BLaER1 (cell line): ENCODE measurements at regions not wholly inside any gene's neighbourhood (a gene's known extent, or its start where the extent isn't known, plus 50 kb on each side); places are given as distances from the start of the nearest gene placed in this dataset.
"Not testable (repeated sequence)": the region's sequence is repeated elsewhere in the genome, so short reads cannot be mapped to it uniquely, and the experiment has no call there.

Experiments used
- H3K27ac ChIP-seq: shearing (Covaris generic); formaldehyde crosslinking; 2 replicates; pipeline ENCODE4 v1.8.1; 2022
- H3K27me3 ChIP-seq: shearing (Covaris generic); formaldehyde crosslinking; 2 replicates; pipeline ENCODE4 v1.8.1; 2022
- H3K36me3 ChIP-seq: shearing (Covaris generic); formaldehyde crosslinking; 2 replicates; pipeline ENCODE4 v1.8.1; 2022
- H3K4me1 ChIP-seq: shearing (Covaris generic); formaldehyde crosslinking; 2 replicates; pipeline ENCODE4 v1.8.1; 2022
- H3K4me2 ChIP-seq: shearing (Covaris generic); formaldehyde crosslinking; 2 replicates; pipeline ENCODE4 v1.8.1; 2022
- H3K4me3 ChIP-seq: shearing (Covaris generic); formaldehyde crosslinking; 2 replicates; pipeline ENCODE4 v1.8.1; 2022
- H3K9ac ChIP-seq: shearing (Covaris generic); formaldehyde crosslinking; 2 replicates; pipeline ENCODE4 v1.8.1; 2022
- H3K9me3 ChIP-seq: shearing (Covaris generic); formaldehyde crosslinking; 2 replicates; pipeline ENCODE4 v1.8.1; 2022
- H4K20me1 ChIP-seq: shearing (Covaris generic); formaldehyde crosslinking; 2 replicates; pipeline ENCODE4 v1.8.1; 2022
- Cebpa-rat ChIP-seq: shearing (Covaris generic); IDR thresholded peaks from 2 replicates; pipeline ENCODE4 v1.8.1; 2022

DNA sequence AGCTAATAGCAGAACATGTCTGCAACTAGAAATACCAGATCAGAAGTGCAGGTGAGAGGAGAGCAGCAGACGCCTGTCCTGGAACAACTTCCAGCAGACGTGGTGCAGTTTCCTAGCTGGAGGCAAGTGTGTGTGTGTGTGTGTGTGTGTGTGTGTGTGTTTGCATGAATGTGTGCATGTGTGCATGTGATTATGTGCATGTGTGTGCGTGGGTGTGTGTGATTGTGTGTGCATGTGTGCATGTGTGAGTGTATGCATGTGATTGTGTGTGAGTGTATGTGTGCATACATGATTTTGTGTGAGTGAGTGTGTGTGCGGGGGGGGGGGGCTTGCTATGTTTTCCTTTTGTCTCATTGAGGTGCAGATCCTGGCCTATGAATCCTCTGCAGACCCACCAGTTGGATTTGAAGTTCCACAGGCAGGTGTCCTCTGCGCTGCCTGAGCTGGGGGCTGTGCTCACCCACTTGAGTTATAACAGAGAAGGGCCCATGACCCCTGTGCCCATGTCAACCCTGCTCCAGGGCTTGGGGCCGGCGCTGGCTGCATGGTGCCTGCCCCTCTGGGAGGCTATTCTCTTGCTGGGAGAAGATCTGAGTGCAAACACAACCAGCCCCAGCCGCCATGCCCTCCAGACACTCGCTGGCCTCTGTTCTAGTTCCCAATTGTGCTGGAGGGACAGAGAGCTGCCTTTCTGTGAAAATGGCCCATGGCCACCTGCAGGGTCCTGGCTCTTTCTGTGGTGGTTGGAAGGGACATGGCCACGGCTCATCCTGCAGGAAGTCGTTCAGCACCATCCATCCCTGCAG lies 821.3 kb downstream of the BRD1 start:
- peaks cover 16% of the 10 kb centered on the region for H3K9me3 ChIP-seq
- no peaks in the 10 kb centered on the region; the same call in 1 of the 2 replicates for H4K20me1 ChIP-seq
- H3K4me3 ChIP-seq = no peak overlapping the region
- no peaks in the 10 kb centered on the region for H3K36me3 ChIP-seq
- H3K4me2 ChIP-seq = no peak overlapping the region
- H3K9ac ChIP-seq = no peak overlapping the region
- no peak for TF ChIP-seq Cebpa-rat
- H3K27me3 ChIP-seq = no peaks in the 10 kb centered on the region
- no peaks in the 10 kb centered on the region for H3K4me1 ChIP-seq
- no peak overlapping the region for H3K27ac ChIP-seq

GRCh38 chr22:49005557-49005956 lies 822.1 kb downstream of the BRD1 start:
- no peak for TF ChIP-seq Cebpa-rat
- H3K4me2 ChIP-seq = no peak overlapping the region
- H3K9ac ChIP-seq = no peak overlapping the region
- H4K20me1 ChIP-seq = no peaks in the 10 kb centered on the region; the same call in 1 of the 2 replicates
- peaks cover 20% of the 10 kb centered on the region for H3K9me3 ChIP-seq
- H3K36me3 ChIP-seq = no peaks in the 10 kb centered on the region
- no peaks in the 10 kb centered on the region for H3K27me3 ChIP-seq
- no peaks in the 10 kb centered on the region for H3K4me1 ChIP-seq
- H3K4me3 ChIP-seq = no peak overlapping the region
- no peak overlapping the region for H3K27ac ChIP-seq

- no peaks in the 10 kb centered on the region for H3K27me3 ChIP-seq
- no peak overlapping the region for H3K27ac ChIP-seq
- no peak for TF ChIP-seq Cebpa-rat
Measured at GRCh38 chr22:49004484-49005399, 822.9 kb downstream of the BRD1 start.

GRCh38 chr22:48997605-48998004 lies 830.1 kb downstream of the BRD1 start:
- H3K4me3 ChIP-seq, H3K9ac ChIP-seq, H3K27me3 ChIP-seq, H4K20me1 ChIP-seq, H3K27ac ChIP-seq, H3K4me1 ChIP-seq, H3K36me3 ChIP-seq, H3K4me2 ChIP-seq: not testable (repeated sequence)
- peaks cover 13% of the 10 kb centered on the region for H3K9me3 ChIP-seq

More at GRCh38 chr22:49004484-49005399, 822.9 kb downstream of the BRD1 start:
- no peaks in the 10 kb centered on the region for H3K4me1 ChIP-seq
- H3K36me3 ChIP-seq = no peaks in the 10 kb centered on the region
- no peaks in the 10 kb centered on the region; the same call in 1 of the 2 replicates for H4K20me1 ChIP-seq
- no peak overlapping the region for H3K4me3 ChIP-seq
- no peak overlapping the region for H3K9ac ChIP-seq
- peaks cover 20% of the 10 kb centered on the region for H3K9me3 ChIP-seq
- no peak overlapping the region for H3K4me2 ChIP-seq

DNA sequence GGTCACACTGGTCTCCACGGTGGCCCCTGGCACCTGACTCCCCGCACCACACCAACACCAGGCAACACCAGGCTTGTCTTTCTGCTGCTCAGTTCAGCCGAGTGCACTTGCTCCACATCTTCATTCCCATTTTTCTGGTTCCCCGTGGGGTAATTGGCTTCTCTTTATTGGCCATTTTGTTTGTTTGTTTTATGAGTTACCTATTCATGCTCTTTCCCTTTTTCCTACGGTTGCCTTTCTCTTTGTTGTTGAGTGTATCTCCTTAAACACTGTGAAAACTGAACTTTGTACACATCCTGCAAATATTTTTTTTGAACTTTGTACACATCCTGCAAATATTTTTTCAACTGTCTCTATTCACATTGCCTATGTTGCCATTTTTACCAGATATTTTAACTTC lies 834.0 kb downstream of the BRD1 start:
- no peak overlapping the region for H3K9ac ChIP-seq
- H3K4me3 ChIP-seq = no peak overlapping the region
- no peak overlapping the region for H3K27ac ChIP-seq
- H3K27me3 ChIP-seq = no peaks in the 10 kb centered on the region
- H3K36me3 ChIP-seq = no peaks in the 10 kb centered on the region
- H3K4me2 ChIP-seq = no peak overlapping the region
- H3K4me1 ChIP-seq = no peaks in the 10 kb centered on the region
- no peak for TF ChIP-seq Cebpa-rat
- H3K9me3 ChIP-seq = no peaks in the 10 kb centered on the region
- H4K20me1 ChIP-seq = no peaks in the 10 kb centered on the region

GRCh38 chr22:48984639-48985038 lies 843.0 kb downstream of the BRD1 start:
- no peak for TF ChIP-seq Cebpa-rat
- no peak overlapping the region for H3K9ac ChIP-seq
- no peaks in the 10 kb centered on the region for H3K4me1 ChIP-seq
- no peak overlapping the region for H3K4me3 ChIP-seq
- H3K4me2 ChIP-seq = no peak overlapping the region
- no peak overlapping the region for H3K27ac ChIP-seq
- no peaks in the 10 kb centered on the region for H3K9me3 ChIP-seq
- H3K36me3 ChIP-seq = no peaks in the 10 kb centered on the region
- no peaks in the 10 kb centered on the region for H4K20me1 ChIP-seq
- H3K27me3 ChIP-seq = no peaks in the 10 kb centered on the region

- H3K9me3 ChIP-seq = no peaks in the 10 kb centered on the region
- H3K9ac ChIP-seq = no peak overlapping the region
- no peaks in the 10 kb centered on the region for H3K36me3 ChIP-seq
- H3K27me3 ChIP-seq = no peaks in the 10 kb centered on the region
- no peak overlapping the region for H3K4me3 ChIP-seq
- no peaks in the 10 kb centered on the region for H4K20me1 ChIP-seq
- H3K27ac ChIP-seq = no peak overlapping the region
- TF ChIP-seq Cebpa-rat = no peak
- H3K4me1 ChIP-seq = no peaks in the 10 kb centered on the region
- H3K4me2 ChIP-seq = no peak overlapping the region
Measured at GRCh38 chr22:48982321-48982905, 845.3 kb downstream of the BRD1 start.

DNA sequence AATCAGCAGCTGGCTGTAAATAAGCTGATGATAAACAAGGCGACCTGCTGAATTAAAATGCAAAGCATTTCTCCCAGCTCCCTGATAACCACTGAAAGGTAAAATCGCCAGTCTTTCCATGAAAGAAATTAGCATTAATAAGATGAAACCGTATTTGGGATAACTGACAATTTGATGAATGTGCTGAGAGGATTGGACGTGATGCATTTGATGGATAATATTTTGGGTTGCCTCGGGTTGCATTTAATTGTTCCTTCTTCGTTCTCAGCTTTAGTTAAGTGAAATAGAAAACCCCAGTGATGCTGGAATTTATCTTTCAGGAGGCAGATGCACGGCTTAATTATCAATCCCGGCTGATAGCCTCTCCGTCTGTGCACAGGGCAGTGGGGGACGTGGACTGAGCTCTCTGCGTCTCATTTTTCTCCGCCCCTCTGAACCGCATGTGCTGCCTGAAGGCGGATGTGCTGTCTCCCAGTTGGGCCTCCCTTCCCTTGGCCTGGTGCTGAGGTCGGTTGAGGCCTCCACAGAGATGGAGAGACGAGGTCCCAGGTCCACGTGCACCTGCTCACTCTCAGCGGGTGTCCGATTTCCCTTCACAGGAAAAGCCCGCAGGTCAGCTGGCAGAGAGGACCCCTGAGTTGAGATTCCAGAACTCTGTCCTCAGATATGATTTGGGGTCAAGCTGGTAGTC lies 846.2 kb downstream of the BRD1 start:
- Histone ChIP-seq H3K4me1 (peaks cover under 1% of the 10 kb centered on the region; the same call in 1 of the 2 replicates), H3K4me3 (no peak overlapping the region), H3K27ac (no peak overlapping the region), H3K9me3 (no peaks in the 10 kb centered on the region), H3K9ac (no peak overlapping the region), H3K4me2 (no peak overlapping the region), H3K27me3 (no peaks in the 10 kb centered on the region), H3K36me3 (no peaks in the 10 kb centered on the region), H4K20me1 (no peaks in the 10 kb centered on the region)
- no peak for TF ChIP-seq Cebpa-rat

DNA sequence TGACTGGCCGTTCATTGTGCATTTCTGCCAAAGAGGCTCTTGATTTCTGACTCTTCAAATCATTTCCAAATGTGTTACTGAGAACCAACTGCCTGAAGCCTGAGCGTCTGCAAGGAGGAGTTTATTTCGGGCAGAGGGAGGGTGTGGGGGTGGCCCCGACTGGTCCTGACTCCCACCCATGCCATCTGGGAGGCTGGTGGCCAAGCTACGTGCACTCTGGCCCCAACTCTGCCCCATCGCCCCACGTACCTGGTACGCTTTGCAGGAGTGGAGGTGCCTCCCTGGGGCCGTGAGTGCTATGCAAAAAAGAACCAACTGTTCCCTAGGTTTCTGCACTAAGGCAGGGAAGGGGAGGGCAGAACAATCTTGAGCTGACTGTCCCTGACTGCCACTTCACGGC lies 846.8 kb downstream of the BRD1 start:
- Histone ChIP-seq H3K4me1 (peaks cover 7% of the 10 kb centered on the region), H3K9ac (no peak overlapping the region), H3K36me3 (no peaks in the 10 kb centered on the region), H3K27me3 (no peaks in the 10 kb centered on the region), H3K9me3 (no peaks in the 10 kb centered on the region), H4K20me1 (no peaks in the 10 kb centered on the region), H3K4me3 (no peak overlapping the region), H3K27ac (no peak overlapping the region), H3K4me2 (no peak overlapping the region)
- TF ChIP-seq Cebpa-rat = no peak
